GM12801 (cell line): ENCODE measurements at regions not wholly inside any gene's neighbourhood (a gene's known extent, or its start where the extent isn't known, plus 50 kb on each side); places are given as distances from the start of the nearest gene placed in this dataset.

Experiments used
- TF ChIP-seq, protein P1 (sequence below): IDR thresholded peaks from one replicate; pipeline ENCODE4 v1.5.1; 2011; ENCODE audit warnings: control low read depth; ENCODE audit not compliant: insufficient read length; ENCODE audit errors: extremely low read depth

GRCh38 chr2:8061219-8061618 is 620.6 kb upstream of the ID2 start:
- TF ChIP-seq, protein P1, sequence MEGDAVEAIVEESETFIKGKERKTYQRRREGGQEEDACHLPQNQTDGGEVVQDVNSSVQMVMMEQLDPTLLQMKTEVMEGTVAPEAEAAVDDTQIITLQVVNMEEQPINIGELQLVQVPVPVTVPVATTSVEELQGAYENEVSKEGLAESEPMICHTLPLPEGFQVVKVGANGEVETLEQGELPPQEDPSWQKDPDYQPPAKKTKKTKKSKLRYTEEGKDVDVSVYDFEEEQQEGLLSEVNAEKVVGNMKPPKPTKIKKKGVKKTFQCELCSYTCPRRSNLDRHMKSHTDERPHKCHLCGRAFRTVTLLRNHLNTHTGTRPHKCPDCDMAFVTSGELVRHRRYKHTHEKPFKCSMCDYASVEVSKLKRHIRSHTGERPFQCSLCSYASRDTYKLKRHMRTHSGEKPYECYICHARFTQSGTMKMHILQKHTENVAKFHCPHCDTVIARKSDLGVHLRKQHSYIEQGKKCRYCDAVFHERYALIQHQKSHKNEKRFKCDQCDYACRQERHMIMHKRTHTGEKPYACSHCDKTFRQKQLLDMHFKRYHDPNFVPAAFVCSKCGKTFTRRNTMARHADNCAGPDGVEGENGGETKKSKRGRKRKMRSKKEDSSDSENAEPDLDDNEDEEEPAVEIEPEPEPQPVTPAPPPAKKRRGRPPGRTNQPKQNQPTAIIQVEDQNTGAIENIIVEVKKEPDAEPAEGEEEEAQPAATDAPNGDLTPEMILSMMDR, result no peak

DNA sequence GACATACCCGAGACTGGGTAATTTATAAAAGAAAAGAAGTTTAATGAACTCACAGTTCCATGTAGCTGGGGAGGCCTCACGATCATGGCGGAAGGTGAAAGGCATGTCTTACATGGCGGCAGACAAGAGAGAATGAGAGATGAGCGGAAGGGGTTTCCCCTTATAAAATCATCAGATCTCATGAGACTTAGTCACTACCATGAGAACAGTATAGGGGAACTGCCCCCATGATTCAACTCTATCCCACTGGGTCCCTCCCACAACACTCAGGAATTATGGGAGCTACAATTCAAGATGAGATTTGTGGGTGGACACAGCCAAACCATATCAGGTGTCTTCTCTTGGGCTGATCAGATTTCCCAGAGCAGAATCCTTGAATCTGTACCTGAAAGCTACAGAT is 617.3 kb upstream of the ID2 start:
- TF ChIP-seq, protein P1, result no peak

- TF ChIP-seq, protein P1, result no peak
These were observed 616.7 kb upstream of the ID2 start for GRCh38 chr2:8065191-8065590.

DNA sequence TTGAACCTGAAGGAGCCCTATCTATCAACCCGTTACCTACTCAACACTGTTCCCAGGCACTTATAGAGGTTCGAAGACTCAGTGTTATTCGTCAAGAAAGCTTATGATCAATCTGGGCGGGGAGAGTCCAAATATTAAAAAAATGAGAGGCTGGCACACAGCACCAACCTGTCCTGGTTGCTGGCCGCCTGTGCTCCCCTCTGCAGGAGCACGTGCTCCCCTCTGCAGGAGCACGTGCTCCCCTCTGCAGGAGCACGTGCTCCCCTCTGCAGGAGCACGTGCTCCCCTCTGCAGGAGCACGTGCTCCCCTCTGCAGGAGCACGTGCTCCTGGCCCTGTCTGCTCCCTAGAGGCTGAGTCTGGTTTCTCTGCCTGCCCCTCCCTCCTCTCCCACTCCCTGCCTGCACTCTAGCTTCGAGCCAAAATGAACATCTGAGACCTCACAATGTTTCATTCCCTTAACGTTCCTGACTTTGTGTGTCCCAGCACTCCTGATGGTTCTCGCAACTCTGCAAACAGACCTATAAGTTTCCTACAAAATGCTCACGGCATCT is 614.0 kb upstream of the ID2 start:
- TF ChIP-seq, protein P1, result no peak

- TF ChIP-seq, protein P1, result no peak
These were observed 608.9 kb upstream of the ID2 start for GRCh38 chr2:8072907-8073306.

GRCh38 chr2:8073916-8074315 is 607.9 kb upstream of the ID2 start:
- TF ChIP-seq, protein P1, result no peak

DNA sequence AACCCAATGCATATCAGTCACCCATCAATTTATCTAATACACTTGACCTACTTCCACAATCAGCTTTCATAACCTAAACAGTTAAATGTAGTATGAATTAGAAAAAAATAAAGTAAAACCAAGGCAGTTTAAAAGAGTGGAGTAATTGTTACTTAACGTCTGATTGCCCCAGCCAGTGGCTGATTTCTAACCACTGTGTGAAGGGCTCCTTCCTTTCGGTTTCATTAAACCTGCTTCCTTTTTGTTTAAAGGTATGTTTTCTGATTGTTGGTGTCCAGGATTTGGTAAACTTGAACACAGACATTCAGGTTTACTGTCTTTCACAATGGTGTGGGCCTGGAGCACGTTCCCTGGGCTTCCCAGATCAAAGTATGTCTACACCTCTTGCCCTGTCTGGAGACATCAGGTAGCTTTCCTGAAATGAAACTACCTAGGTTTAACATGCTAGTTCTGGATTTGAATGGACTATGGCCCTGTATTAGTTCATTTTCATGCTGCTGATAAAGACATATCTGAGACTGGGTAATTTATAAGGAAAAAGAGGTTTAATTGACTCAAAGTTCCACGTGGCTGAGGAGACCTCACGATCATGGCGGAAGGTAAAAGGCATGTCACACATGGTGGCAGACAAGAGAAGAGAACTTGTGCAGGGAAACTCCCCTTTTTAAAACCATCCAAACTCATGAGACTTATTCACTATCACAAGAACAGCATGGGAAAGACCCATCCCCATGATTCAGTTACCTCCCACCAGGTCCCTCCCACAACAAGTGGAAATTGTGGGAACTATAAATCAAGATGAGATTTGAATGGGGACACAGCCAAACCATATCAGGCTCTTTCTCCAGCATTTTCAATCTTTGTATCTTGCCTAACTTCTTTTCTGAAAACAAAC is 605.2 kb upstream of the ID2 start:
- TF ChIP-seq, protein P1, result no peak
